Myocyte (in vitro differentiated cells): ENCODE measurements at regions not wholly inside any gene's neighbourhood (a gene's known extent, or its start where the extent isn't known, plus 50 kb on each side); places are given as distances from the start of the nearest gene placed in this dataset.

Experiments used
- DNase-seq: peaks from one replicate; pipeline ENCODE4 v3.0.0-alpha.2; 2012; ENCODE audit warnings: low read depth

- DNase-seq: no peak
Measured at GRCh38 chr2:9137379-9138150, 69.0 kb upstream of the ASAP2 start.

GRCh38 chr2:9135822-9136558 is 70.6 kb upstream of the ASAP2 start:
- DNase-seq: peak; percentile 18

GRCh38 chr2:9127316-9127715 is 79.3 kb upstream of the ASAP2 start:
- no peak for DNase-seq

GRCh38 chr2:9126540-9126939 is 80.1 kb upstream of the ASAP2 start:
- DNase-seq: no peak

GRCh38 chr2:9124231-9124741 is 82.3 kb upstream of the ASAP2 start:
- DNase-seq: no peak

GRCh38 chr2:9123069-9123468 is 83.5 kb upstream of the ASAP2 start:
- no peak for DNase-seq

GRCh38 chr2:9122367-9122766 is 84.2 kb upstream of the ASAP2 start:
- DNase-seq: no peak

GRCh38 chr2:9118383-9118960 is 88.1 kb upstream of the ASAP2 start:
- DNase-seq: no peak

GRCh38 chr2:9115229-9115628 is 91.4 kb upstream of the ASAP2 start:
- no peak for DNase-seq

GRCh38 chr2:9114458-9114857 is 92.2 kb upstream of the ASAP2 start:
- DNase-seq: no peak

- no peak for DNase-seq
Measured at GRCh38 chr2:9113916-9114315, 92.7 kb upstream of the ASAP2 start.

- no peak for DNase-seq
Measured at GRCh38 chr2:9113262-9113661, 93.3 kb upstream of the ASAP2 start.

GRCh38 chr2:9112079-9112721 is 94.4 kb upstream of the ASAP2 start:
- DNase-seq: peak; percentile 75

- DNase-seq: no peak
Measured at GRCh38 chr2:9110893-9111569, 95.6 kb upstream of the ASAP2 start.

- DNase-seq: no peak
Measured at GRCh38 chr2:9110346-9110884, 96.2 kb upstream of the ASAP2 start.

GRCh38 chr2:9109871-9110270 is 96.7 kb upstream of the ASAP2 start:
- DNase-seq: no peak

- peak; percentile 89 for DNase-seq
Measured at GRCh38 chr2:9108210-9108967, 98.2 kb upstream of the ASAP2 start.

- DNase-seq: peak; percentile 41
Measured at GRCh38 chr2:9107168-9108025, 99.2 kb upstream of the ASAP2 start.
